Endothelial cell of umbilical vein (primary cell): ENCODE measurements at regions not wholly inside any gene's neighbourhood (a gene's known extent, or its start where the extent isn't known, plus 50 kb on each side); places are given as distances from the start of the nearest gene placed in this dataset.

Experiments used
- BruUV-seq: library from RNA; stranded (reverse); fragments of 400-500 nt; replicated peaks from 2 replicates; lab custom pipeline; 2021; lab: Mats Ljungman, UMichigan
- CTCF ChIA-PET: fragments of 300-600, 350-600 bp; sonication (Branson Sonifier 250); formaldehyde crosslinking; loops from one replicate; lab custom pipeline; 2021; ENCODE audit warnings: antibody characterized with exemption, inconsistent platforms; lab: Charles Lee
- POLR2A ChIA-PET: fragments of 300-600, 350-600 bp; sonication (Branson Sonifier 250); formaldehyde crosslinking; loops from one replicate; lab custom pipeline; 2021; ENCODE audit warnings: antibody characterized with exemption, inconsistent platforms; lab: Charles Lee
- DNase-seq: peaks from one replicate; pipeline ENCODE4 v3.0.0-alpha.2; 2011; ENCODE audit warnings: low read depth, low spot score
- FAIRE-seq: peaks from 2 replicates; lab custom pipeline; 2011; peaks lifted over from hg19 to GRCh38; lab: Jason Lieb, UNC
- H2AFZ ChIP-seq: 2 replicates; pipeline ENCODE4 v1.6.0; 2012; ENCODE audit warnings: low read depth, low read length, control low read depth, inconsistent platforms
- H3K27ac ChIP-seq: 2 replicates; pipeline ENCODE4 v1.5.1; 2011; ENCODE audit warnings: low read depth, mild to moderate bottlenecking, control low read depth, low read length, moderate library complexity; ENCODE audit not compliant: insufficient read depth
- H3K27me3 ChIP-seq, 2 experiments: 2 replicates each; pipeline versions ENCODE4 v1.6.0 to v1.6.1; 2011; ENCODE audit warnings: low read length in 2 of 2, mixed read lengths in 1 of 2; ENCODE audit not compliant: control insufficient read depth in 2 of 2, insufficient read depth in 2 of 2
- H3K36me3 ChIP-seq, 2 experiments: 2 replicates in 1 of 2; 3 replicates in 1 of 2; pipeline ENCODE4 v1.5.1; 2011; ENCODE audit warnings: low read length in 2 of 2, mild to moderate bottlenecking in 1 of 2, moderate library complexity in 1 of 2; ENCODE audit not compliant: control insufficient read depth in 2 of 2, insufficient read depth in 2 of 2; ENCODE audit errors: extremely low read depth in 1 of 2
- H3K4me1 ChIP-seq: 3 replicates; pipeline ENCODE4 v1.5.1; 2011; ENCODE audit warnings: mild to moderate bottlenecking, low read length; ENCODE audit not compliant: control insufficient read depth, insufficient read depth; ENCODE audit errors: extremely low read depth
- H3K4me2 ChIP-seq: 2 replicates; pipeline ENCODE4 v1.6.1; 2011; ENCODE audit warnings: low read length, control low read depth, mixed read lengths; ENCODE audit not compliant: insufficient read depth
- H3K4me3 ChIP-seq, 3 experiments: fragments of 200-600 bp in 1 of 3; sonication (generic), shearing (Covaris generic) in 1 of 3; replicated peaks in 1 of 3; 2 replicates each; pipeline ENCODE4 v1.5.1; 2011 to 2016; ENCODE audit warnings: control low read depth in 3 of 3, low read length in 3 of 3, mild to moderate bottlenecking in 2 of 3, inconsistent platforms in 1 of 3, low read depth in 1 of 3, moderate library complexity in 1 of 3; ENCODE audit not compliant: insufficient read depth in 1 of 3
- H3K79me2 ChIP-seq: 2 replicates; pipeline ENCODE4 v1.6.0; 2012; ENCODE audit warnings: low read length, inconsistent platforms; ENCODE audit not compliant: control insufficient read depth, insufficient read depth
- H3K9ac ChIP-seq: replicated peaks from 2 replicates; pipeline ENCODE3; 2011; ENCODE audit warnings: low read length, control low read depth; ENCODE audit not compliant: insufficient read depth; ENCODE audit errors: extremely low read depth
- H3K9me1 ChIP-seq: replicated peaks from 3 replicates; pipeline ENCODE4 v1.6.0; 2011; ENCODE audit warnings: mild to moderate bottlenecking, low read length; ENCODE audit not compliant: control insufficient read depth, insufficient read depth; ENCODE audit errors: extremely low read depth
- H3K9me3 ChIP-seq: replicated peaks from 2 replicates; pipeline ENCODE4 v1.5.1; 2012; ENCODE audit warnings: low read length, inconsistent platforms; ENCODE audit not compliant: control insufficient read depth, insufficient read depth
- H4K20me1 ChIP-seq: replicated peaks from 2 replicates; pipeline ENCODE3; 2011; ENCODE audit warnings: mild to moderate bottlenecking, low read length; ENCODE audit not compliant: control insufficient read depth, insufficient read depth; ENCODE audit errors: extremely low read depth
- EZH2 ChIP-seq: IDR thresholded peaks from 2 replicates; pipeline ENCODE4 v1.6.1; 2012; ENCODE audit warnings: borderline replicate concordance, low read depth, mild to moderate bottlenecking, moderate library complexity, low read length, inconsistent platforms; ENCODE audit not compliant: severe bottlenecking
- FOS ChIP-seq: IDR thresholded peaks from 2 replicates; pipeline ENCODE4 v1.6.1; 2011; ENCODE audit warnings: mild to moderate bottlenecking, low read length, moderate library complexity, borderline replicate concordance; ENCODE audit not compliant: insufficient read depth
- GATA2 ChIP-seq: IDR thresholded peaks from 2 replicates; pipeline ENCODE4 v1.7.0; 2011; ENCODE audit warnings: low read depth, mild to moderate bottlenecking, moderate library complexity, mixed read lengths, low read length; ENCODE audit not compliant: insufficient read length, insufficient read depth
- JUN ChIP-seq: IDR thresholded peaks from 2 replicates; pipeline ENCODE4 v1.6.1; 2011; ENCODE audit warnings: borderline replicate concordance, low read depth; ENCODE audit not compliant: insufficient read length, insufficient read depth
- MYC ChIP-seq: IDR thresholded peaks from one replicate; pipeline ENCODE4 v1.6.1; 2011; ENCODE audit warnings: mild to moderate bottlenecking, low read depth, low read length
- POLR2A ChIP-seq: IDR thresholded peaks from 2 replicates; pipeline ENCODE4 v1.6.1; 2012; ENCODE audit warnings: low read depth, mild to moderate bottlenecking, control low read depth, low read length
- POLR2AphosphoS5 ChIP-seq: IDR thresholded peaks from 2 replicates; pipeline ENCODE4 v1.6.1; 2012; ENCODE audit warnings: low read depth, mild to moderate bottlenecking, control low read depth, low read length, moderate library complexity; ENCODE audit not compliant: insufficient read depth
- dilution Hi-C: fragments of 300-500 bp; cut with MboI; formaldehyde crosslinking; loops from one replicate; pipeline ENCODE4 v1.15.0; 2019; ENCODE audit warnings: low sequenced_read_pairs; ENCODE audit not compliant: extremely low pct_ligation_motif_present
- intact Hi-C: fragments of 100-400 bp; cut with micrococcal nuclease; formaldehyde crosslinking; loops from one replicate; pipeline ENCODE4 v1.10.0; 2022
- TF ChIP-seq, protein P1 (sequence below): IDR thresholded peaks from 2 replicates; pipeline ENCODE4 v1.6.1; 2011; ENCODE audit not compliant: insufficient read depth, insufficient read length
- TF ChIP-seq, protein P2 (sequence below), 2 donors: IDR thresholded peaks; 1 replicate in 1 of 2; 2 replicates in 1 of 2; pipeline ENCODE4 v1.5.1; 2011; ENCODE audit warnings: low read length in 2 of 2, mild to moderate bottlenecking in 2 of 2, moderate library complexity in 2 of 2, control low read depth in 1 of 2, inconsistent platforms in 1 of 2, low read depth in 1 of 2; ENCODE audit not compliant: insufficient read depth in 1 of 2; ENCODE audit errors: extremely low read depth in 1 of 2

DNA sequence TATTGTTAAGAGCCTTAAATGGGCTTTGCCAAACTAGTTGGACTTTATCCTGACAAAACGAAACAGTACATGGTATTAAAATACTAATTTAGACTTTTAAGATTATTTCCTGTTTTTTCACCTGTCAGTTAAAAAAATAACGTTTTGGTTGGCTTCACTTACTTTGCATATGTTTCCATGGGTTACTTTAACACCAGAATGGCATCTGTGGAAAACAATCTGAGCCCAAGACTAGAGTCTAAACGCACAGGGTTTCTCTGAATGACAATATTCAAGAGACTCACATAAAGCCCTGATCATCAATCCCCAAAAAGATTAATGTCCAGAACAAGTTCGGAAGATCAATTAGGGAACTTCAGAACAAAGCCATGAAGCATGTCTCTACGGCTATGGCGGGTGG, 888.0 kb downstream of the EPHA4 start:
- CTCF ChIA-PET, result interaction anchor here (1.6 kb wide), 1 partner anchor 889 kb away, joined by 8 read pairs; no protein-coding TSS in a partner anchor
- no peak overlapping the region for H3K27ac ChIP-seq
- H3K79me2 ChIP-seq, result no peaks in the 10 kb centered on the region
- H3K4me2 ChIP-seq, result no peak overlapping the region
- POLR2A ChIA-PET, result no interaction called here
- FAIRE-seq, result no peak
- H3K4me3 ChIP-seq, result no peak overlapping the region
- no peaks in the 10 kb centered on the region for H3K9me1 ChIP-seq
- H3K9ac ChIP-seq, result no peak overlapping the region
- no peak for DNase-seq
- no peak overlapping the region for H2AFZ ChIP-seq
- no peaks in the 10 kb centered on the region for H3K4me1 ChIP-seq
- no TSS peak for BruUV-seq
- no peaks in the 10 kb centered on the region for H3K36me3 ChIP-seq
- H3K9me3 ChIP-seq, result no peaks in the 10 kb centered on the region
- dilution Hi-C loops (no loop called here), intact Hi-C loops (loop anchor here (10.0 kb wide), 3 partner anchors 601 to 1041 kb away; no protein-coding TSS in a partner anchor)
- TF ChIP-seq, protein P1, sequence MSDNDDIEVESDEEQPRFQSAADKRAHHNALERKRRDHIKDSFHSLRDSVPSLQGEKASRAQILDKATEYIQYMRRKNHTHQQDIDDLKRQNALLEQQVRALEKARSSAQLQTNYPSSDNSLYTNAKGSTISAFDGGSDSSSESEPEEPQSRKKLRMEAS, result no peak
- TF ChIP-seq POLR2AphosphoS5, result no peak
- TF ChIP-seq MYC, result no peak
- TF ChIP-seq GATA2, result no peak
- no peak for TF ChIP-seq POLR2A
- TF ChIP-seq, protein P2, sequence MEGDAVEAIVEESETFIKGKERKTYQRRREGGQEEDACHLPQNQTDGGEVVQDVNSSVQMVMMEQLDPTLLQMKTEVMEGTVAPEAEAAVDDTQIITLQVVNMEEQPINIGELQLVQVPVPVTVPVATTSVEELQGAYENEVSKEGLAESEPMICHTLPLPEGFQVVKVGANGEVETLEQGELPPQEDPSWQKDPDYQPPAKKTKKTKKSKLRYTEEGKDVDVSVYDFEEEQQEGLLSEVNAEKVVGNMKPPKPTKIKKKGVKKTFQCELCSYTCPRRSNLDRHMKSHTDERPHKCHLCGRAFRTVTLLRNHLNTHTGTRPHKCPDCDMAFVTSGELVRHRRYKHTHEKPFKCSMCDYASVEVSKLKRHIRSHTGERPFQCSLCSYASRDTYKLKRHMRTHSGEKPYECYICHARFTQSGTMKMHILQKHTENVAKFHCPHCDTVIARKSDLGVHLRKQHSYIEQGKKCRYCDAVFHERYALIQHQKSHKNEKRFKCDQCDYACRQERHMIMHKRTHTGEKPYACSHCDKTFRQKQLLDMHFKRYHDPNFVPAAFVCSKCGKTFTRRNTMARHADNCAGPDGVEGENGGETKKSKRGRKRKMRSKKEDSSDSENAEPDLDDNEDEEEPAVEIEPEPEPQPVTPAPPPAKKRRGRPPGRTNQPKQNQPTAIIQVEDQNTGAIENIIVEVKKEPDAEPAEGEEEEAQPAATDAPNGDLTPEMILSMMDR (IDR thresholded peaks at IDR 0.05; ENCODE audit: extremely low read depth in 1 of 2, insufficient read depth in 1 of 2, low read depth in 1 of 2, low read length in 2 of 2), result no peak
- TF ChIP-seq JUN, result no peak
- TF ChIP-seq EZH2, result no peak
- no peak for TF ChIP-seq FOS
- H3K27me3 ChIP-seq, result no peaks in the 10 kb centered on the region
- no peaks in the 10 kb centered on the region for H4K20me1 ChIP-seq
